ENCODE measurements at regions not wholly inside any gene's neighbourhood (a gene's known extent, or its start where the extent isn't known, plus 50 kb on each side); places are given as distances from the start of the nearest gene placed in this dataset.

- no peak for TF ChIP-seq AFF4 (CRISPR knock-in tag; IDR thresholded peaks at IDR 0.05; ENCODE audit: borderline replicate concordance)
- TF ChIP-seq CTCF (IDR thresholded peaks at IDR 0.05), result no peak
Observed at GRCh38 chr13:111458739-111459138, 138.3 kb downstream of the TEX29 start.

All from WTC11 (cell line).